Fibroblast of gingiva (primary cell): ENCODE measurements at regions not wholly inside any gene's neighbourhood (a gene's known extent, or its start where the extent isn't known, plus 50 kb on each side); places are given as distances from the start of the nearest gene placed in this dataset.

Experiments used
- DNase-seq: peaks from one replicate; pipeline ENCODE4 v3.0.0-alpha.2; 2011; ENCODE audit warnings: low read depth

GRCh38 chr15:100703032-100703578, 100.7 kb downstream of the ASB7 start:
- no peak for DNase-seq

GRCh38 chr15:100703671-100704070, 101.3 kb downstream of the ASB7 start:
- DNase-seq: no peak

- peak; percentile 24 for DNase-seq
Measured at GRCh38 chr15:100704281-100705055, 102.1 kb downstream of the ASB7 start.

- no peak for DNase-seq
Measured at GRCh38 chr15:100705065-100705464, 102.7 kb downstream of the ASB7 start.

GRCh38 chr15:100705841-100706240, 103.5 kb downstream of the ASB7 start:
- DNase-seq: no peak

GRCh38 chr15:100707229-100707628, 104.8 kb downstream of the ASB7 start:
- DNase-seq: no peak

- no peak for DNase-seq
Measured at GRCh38 chr15:100708916-100709315, 106.5 kb downstream of the ASB7 start.

GRCh38 chr15:100710222-100710621, 107.8 kb downstream of the ASB7 start:
- no peak for DNase-seq

GRCh38 chr15:100710744-100711515, 108.5 kb downstream of the ASB7 start:
- no peak for DNase-seq

- DNase-seq: no peak
Measured at GRCh38 chr15:100711516-100712021, 109.2 kb downstream of the ASB7 start.

GRCh38 chr15:100712226-100712625, 109.8 kb downstream of the ASB7 start:
- peak; percentile 44 for DNase-seq

GRCh38 chr15:100713163-100713867, 110.9 kb downstream of the ASB7 start:
- DNase-seq: no peak

GRCh38 chr15:100714034-100714748, 111.8 kb downstream of the ASB7 start:
- DNase-seq: no peak

- DNase-seq: no peak
Measured at GRCh38 chr15:100714749-100715342, 112.5 kb downstream of the ASB7 start.

- no peak for DNase-seq
Measured at GRCh38 chr15:100715571-100716455, 113.4 kb downstream of the ASB7 start.

GRCh38 chr15:100716456-100717085, 114.2 kb downstream of the ASB7 start:
- DNase-seq: no peak

- no peak for DNase-seq
Measured at GRCh38 chr15:100717596-100717995, 115.2 kb downstream of the ASB7 start.

GRCh38 chr15:100718075-100718980, 115.9 kb downstream of the ASB7 start:
- DNase-seq: no peak
